ENCODE measurements at regions not wholly inside any gene's neighbourhood (a gene's known extent, or its start where the extent isn't known, plus 50 kb on each side); places are given as distances from the start of the nearest gene placed in this dataset.

- TF ChIP-seq POLR2A (IDR thresholded peaks at IDR 0.05; ENCODE audit: low read length): no peak
- no peak for TF ChIP-seq GATA1 (IDR thresholded peaks at IDR 0.05; ENCODE audit: low read depth, low read length)
These were observed 68.7 kb upstream of the CEP85L start for GRCh38 chr6:118720125-118720473.
